Natural killer cell (primary cell): ENCODE measurements at regions not wholly inside any gene's neighbourhood (a gene's known extent, or its start where the extent isn't known, plus 50 kb on each side); places are given as distances from the start of the nearest gene placed in this dataset.

Source experiments
- ATAC-seq, 3 donors: fragments of 150-1000 bp in 2 of 3; fragments of 200-7000 bp in 1 of 3; cut with Tn5 transposase; 1 replicate in 1 of 3; 2 replicates in 2 of 3; pipeline ENCODE4 v1.10.0; 2021; ENCODE audit warnings: mild to moderate bottlenecking in 2 of 3, moderate library complexity in 2 of 3
- DNase-seq, 2 donors: peaks; one replicate each; pipeline versions ENCODE4 v3.0.0 to v3.0.0-alpha.2; 2013 to 2021; ENCODE audit warnings: mixed read lengths in 1 of 2
- H3K27ac ChIP-seq: one replicate; pipeline ENCODE4 v1.5.1; 2013; ENCODE audit warnings: mild to moderate bottlenecking, low read length
- H3K27me3 ChIP-seq: one replicate; pipeline ENCODE4 v1.6.1; 2013; ENCODE audit warnings: low read length; ENCODE audit not compliant: control insufficient read depth, insufficient read depth
- H3K36me3 ChIP-seq: one replicate; pipeline ENCODE4 v1.6.1; 2013; ENCODE audit warnings: low read length; ENCODE audit not compliant: control insufficient read depth, insufficient read depth
- H3K4me1 ChIP-seq: one replicate; pipeline ENCODE4 v1.6.1; 2013; ENCODE audit warnings: low read length; ENCODE audit not compliant: control insufficient read depth, insufficient read depth
- H3K4me3 ChIP-seq: one replicate; pipeline ENCODE4 v1.5.1; 2013; ENCODE audit warnings: low read length
- H3K9me3 ChIP-seq: one replicate; pipeline ENCODE4 v1.6.1; 2013; ENCODE audit warnings: low read length; ENCODE audit not compliant: control insufficient read depth, insufficient read depth
- H3K27ac Mint-ChIP-seq, 2 donors: one replicate each; pipeline ENCODE4 v1.8.0; 2022; ENCODE audit warnings: mild to moderate bottlenecking in 2 of 2, mixed read lengths in 2 of 2, moderate library complexity in 1 of 2
- H3K27me3 Mint-ChIP-seq, 2 donors: one replicate each; pipeline ENCODE4 v1.8.0; 2022; ENCODE audit warnings: low read depth in 2 of 2, mixed read lengths in 2 of 2
- H3K36me3 Mint-ChIP-seq: one replicate; pipeline ENCODE4 v1.8.0; 2022; ENCODE audit warnings: mixed read lengths
- H3K4me1 Mint-ChIP-seq, 2 donors: one replicate each; pipeline ENCODE4 v1.8.0; 2022; ENCODE audit warnings: mixed read lengths in 2 of 2
- H3K4me3 Mint-ChIP-seq: one replicate; pipeline ENCODE4 v1.8.0; 2022; ENCODE audit warnings: mild to moderate bottlenecking, moderate library complexity, mixed read lengths
- H3K9me3 Mint-ChIP-seq, 2 donors: one replicate each; pipeline ENCODE4 v1.8.0; 2022; ENCODE audit warnings: mixed read lengths in 2 of 2
- WGBS: methylation state at CpG from one replicate; pipeline ENCODE4 v1.1.7; 2013; ENCODE audit warnings: missing lambda C conversion rate; ENCODE audit not compliant: insufficient coverage; 5-methylcytosine and 5-hydroxymethylcytosine counted together
- intact Hi-C: fragments of 100-400 bp; cut with micrococcal nuclease; formaldehyde crosslinking; loops from one replicate; pipeline ENCODE4 v1.14.2; 2022
- TF ChIP-seq, protein P1 (sequence below): fragments of 200-600 bp; IDR thresholded peaks from one replicate; pipeline ENCODE4 v1.8.0; 2022; ENCODE audit warnings: antibody characterized with exemption

GRCh38 chr6:164928057-164928727, 381.2 kb downstream of the C6orf118 start:
- no peak overlapping the region for H3K4me3 Mint-ChIP-seq
- DNase-seq (no peak), ATAC-seq (no peak)
- H3K27ac Mint-ChIP-seq, result no peak overlapping the region
- no peaks in the 10 kb centered on the region for H3K36me3 Mint-ChIP-seq
- WGBS, result 79% methylated on average over 16 of the region's 17 CpGs
- Histone ChIP-seq H3K27ac (no peak overlapping the region), H3K27me3 (no peaks in the 10 kb centered on the region), H3K36me3 (no peaks in the 10 kb centered on the region), H3K4me1 (no peaks in the 10 kb centered on the region), H3K9me3 (no peaks in the 10 kb centered on the region), H3K4me3 (no peak overlapping the region)
- no peaks in the 10 kb centered on the region for H3K27me3 Mint-ChIP-seq
- TF ChIP-seq, protein P1, sequence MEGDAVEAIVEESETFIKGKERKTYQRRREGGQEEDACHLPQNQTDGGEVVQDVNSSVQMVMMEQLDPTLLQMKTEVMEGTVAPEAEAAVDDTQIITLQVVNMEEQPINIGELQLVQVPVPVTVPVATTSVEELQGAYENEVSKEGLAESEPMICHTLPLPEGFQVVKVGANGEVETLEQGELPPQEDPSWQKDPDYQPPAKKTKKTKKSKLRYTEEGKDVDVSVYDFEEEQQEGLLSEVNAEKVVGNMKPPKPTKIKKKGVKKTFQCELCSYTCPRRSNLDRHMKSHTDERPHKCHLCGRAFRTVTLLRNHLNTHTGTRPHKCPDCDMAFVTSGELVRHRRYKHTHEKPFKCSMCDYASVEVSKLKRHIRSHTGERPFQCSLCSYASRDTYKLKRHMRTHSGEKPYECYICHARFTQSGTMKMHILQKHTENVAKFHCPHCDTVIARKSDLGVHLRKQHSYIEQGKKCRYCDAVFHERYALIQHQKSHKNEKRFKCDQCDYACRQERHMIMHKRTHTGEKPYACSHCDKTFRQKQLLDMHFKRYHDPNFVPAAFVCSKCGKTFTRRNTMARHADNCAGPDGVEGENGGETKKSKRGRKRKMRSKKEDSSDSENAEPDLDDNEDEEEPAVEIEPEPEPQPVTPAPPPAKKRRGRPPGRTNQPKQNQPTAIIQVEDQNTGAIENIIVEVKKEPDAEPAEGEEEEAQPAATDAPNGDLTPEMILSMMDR, result no peak
- no peaks in the 10 kb centered on the region for H3K4me1 Mint-ChIP-seq
- no peaks in the 10 kb centered on the region for H3K9me3 Mint-ChIP-seq
- intact Hi-C loops, result no loop called here

DNA sequence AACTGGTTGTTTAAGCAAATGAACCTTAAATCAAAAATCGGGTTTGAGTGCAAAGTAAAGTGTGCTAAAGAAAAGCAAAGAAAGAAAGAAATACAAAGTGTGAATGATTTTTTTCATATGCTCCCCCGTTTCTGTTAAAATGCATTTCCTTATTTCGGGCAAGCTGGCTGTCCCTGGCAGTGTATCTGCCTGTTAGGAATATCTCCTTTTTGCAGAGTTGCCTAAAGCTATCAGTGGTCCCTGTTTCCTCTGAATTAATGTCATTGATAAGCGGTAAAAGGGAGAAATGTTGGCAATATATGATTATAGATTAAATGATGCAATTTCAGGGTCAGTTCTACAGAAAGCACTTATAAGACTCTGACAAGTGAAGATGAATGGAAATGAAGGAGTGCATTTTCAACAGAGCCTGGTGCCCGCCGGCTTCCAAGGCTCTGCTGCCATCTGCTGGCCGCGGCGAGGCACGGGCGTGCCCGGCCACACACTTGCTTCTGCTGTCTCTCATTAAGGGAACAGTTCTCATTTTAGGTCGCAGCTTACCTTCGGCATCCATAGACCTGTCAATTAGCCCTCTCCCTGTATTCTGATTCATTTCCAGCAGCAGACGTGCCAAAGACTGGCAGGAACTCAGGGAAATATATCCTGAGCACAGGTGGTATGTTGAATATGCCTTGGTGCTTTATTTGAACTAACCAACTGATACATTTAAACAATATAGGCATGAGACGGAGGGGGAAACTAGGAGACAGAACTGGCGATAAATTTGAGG, 381.9 kb downstream of the C6orf118 start:
- WGBS, result 21% methylated on average over 16 of the region's 17 CpGs

DNA sequence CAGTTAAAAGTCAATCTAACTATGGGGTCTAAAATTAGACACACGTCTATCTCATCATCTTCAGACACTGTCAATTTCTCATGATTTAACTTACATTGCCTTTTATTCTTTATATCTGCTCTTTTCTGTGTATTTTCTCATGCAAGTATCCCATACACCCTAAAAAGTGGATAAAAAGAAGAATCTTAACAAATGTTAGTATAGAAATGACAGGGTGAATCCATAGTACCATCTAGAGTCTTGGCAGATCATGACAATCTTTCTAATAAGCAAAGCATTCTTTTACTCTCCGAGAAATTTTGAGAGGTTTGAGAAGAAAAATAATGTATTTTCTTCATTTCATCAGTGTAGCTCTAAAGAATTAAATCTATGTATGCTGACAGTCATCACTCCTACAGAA, 382.7 kb downstream of the C6orf118 start:
- Mint-ChIP-seq H3K4me1 (no peaks in the 10 kb centered on the region), H3K36me3 (no peaks in the 10 kb centered on the region), H3K4me3 (no peak overlapping the region), H3K27me3 (no peaks in the 10 kb centered on the region), H3K27ac (no peak overlapping the region), H3K9me3 (no peaks in the 10 kb centered on the region)
- DNase-seq, result no peak
- H3K36me3 ChIP-seq, result no peaks in the 10 kb centered on the region
- H3K4me3 ChIP-seq, result no peak overlapping the region
- H3K27me3 ChIP-seq, result no peaks in the 10 kb centered on the region
- TF ChIP-seq, protein P1, result no peak
- no peaks in the 10 kb centered on the region for H3K4me1 ChIP-seq
- 63% methylated on average over 1 of the region's 2 CpGs for WGBS
- H3K9me3 ChIP-seq, result no peaks in the 10 kb centered on the region
- ATAC-seq, result no peak
- intact Hi-C loops, result no loop called here
- H3K27ac ChIP-seq, result no peak overlapping the region

More for the DNA sequence above, 381.9 kb downstream of the C6orf118 start:
- ATAC-seq (peak; percentile 66 to 82 (median 70)), DNase-seq (peak; percentile 51 to 61)
- intact Hi-C loops, result no loop called here
- no peaks in the 10 kb centered on the region for H3K27me3 Mint-ChIP-seq
- H3K27me3 ChIP-seq, result no peaks in the 10 kb centered on the region
- H3K4me3 Mint-ChIP-seq, result no peak overlapping the region
- no peaks in the 10 kb centered on the region for H3K4me1 Mint-ChIP-seq
- no peak overlapping the region for H3K4me3 ChIP-seq
- H3K9me3 Mint-ChIP-seq, result no peaks in the 10 kb centered on the region
- no peaks in the 10 kb centered on the region for H3K36me3 Mint-ChIP-seq
- no peak overlapping the region for H3K27ac ChIP-seq
- no peaks in the 10 kb centered on the region for H3K36me3 ChIP-seq
- no peaks in the 10 kb centered on the region for H3K9me3 ChIP-seq
- no peak overlapping the region for H3K27ac Mint-ChIP-seq
- no peaks in the 10 kb centered on the region for H3K4me1 ChIP-seq
- TF ChIP-seq, protein P1, result peak; percentile 87
